NCI-H460 (cell line): ENCODE measurements at regions not wholly inside any gene's neighbourhood (a gene's known extent, or its start where the extent isn't known, plus 50 kb on each side); places are given as distances from the start of the nearest gene placed in this dataset.

Experiments
- DNase-seq: peaks from one replicate; pipeline ENCODE4 v3.0.0-alpha.2; 2016; ENCODE audit warnings: low read depth; ENCODE audit errors: extremely low read depth

DNA sequence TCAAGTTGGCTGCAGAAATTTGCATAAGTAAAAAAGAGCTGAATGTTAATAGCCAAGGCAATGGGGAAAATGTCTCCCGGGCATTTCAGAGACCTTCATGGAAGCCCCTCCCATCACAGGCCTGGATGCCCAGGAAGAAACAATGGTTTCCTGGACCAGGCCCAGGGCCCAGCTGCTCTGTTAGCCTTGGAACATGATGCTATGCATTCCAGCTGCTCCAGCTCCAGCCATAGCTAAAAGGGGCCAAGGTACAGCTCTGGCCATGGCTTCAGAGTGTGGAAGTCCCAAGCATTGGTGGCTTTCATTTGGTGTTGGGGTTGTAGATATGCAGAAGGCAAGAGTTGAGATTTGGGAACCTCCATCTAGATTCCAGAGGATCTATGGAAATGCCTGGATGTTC lies 508.3 kb downstream of the SPRY1 start:
- no peak for DNase-seq

DNA sequence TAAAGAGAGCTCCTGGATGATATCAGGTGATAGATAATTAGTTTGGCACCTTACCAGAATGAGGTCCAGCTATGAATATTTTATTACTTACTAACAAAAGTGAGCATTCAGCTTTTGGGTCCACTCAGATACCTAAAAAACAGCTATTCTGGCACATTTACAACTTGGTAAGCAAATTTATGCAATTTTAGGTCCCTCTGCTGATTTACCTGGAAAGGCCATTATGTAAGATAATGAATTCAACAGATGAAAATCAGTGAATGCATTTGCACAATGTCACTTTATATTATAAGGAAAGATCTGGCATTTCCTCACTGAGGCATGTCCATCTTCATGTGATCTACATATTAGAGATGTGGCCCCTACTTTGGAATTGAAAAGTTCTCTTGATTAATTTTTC lies 517.0 kb downstream of the SPRY1 start:
- no peak for DNase-seq

- no peak for DNase-seq
Observed at GRCh38 chr4:123916821-123917220, 520.2 kb downstream of the SPRY1 start.

- DNase-seq, result no peak
Observed at GRCh38 chr4:123919576-123920098, 523.0 kb downstream of the SPRY1 start.

DNA sequence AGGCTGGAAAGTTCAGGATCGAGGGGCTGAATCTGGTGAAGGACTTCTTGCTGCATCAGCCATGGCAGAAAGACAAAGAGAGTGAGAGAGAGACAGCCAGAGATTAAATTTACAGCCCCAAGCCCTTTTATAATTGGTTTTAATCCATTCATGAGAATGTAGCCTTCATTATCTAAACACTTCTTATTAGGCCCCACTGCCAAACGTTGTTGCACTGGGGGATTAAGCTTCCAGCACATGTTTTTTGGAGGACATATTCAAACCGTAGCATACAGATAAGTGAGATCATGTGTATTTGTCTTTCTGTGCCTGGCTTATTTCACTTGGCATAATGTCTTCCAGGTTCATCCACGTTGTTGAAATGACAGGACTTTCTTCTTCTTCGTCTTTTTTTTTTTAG lies 524.7 kb downstream of the SPRY1 start:
- DNase-seq, result no peak

- no peak for DNase-seq
Observed at GRCh38 chr4:123922847-123923246, 526.3 kb downstream of the SPRY1 start.

DNA sequence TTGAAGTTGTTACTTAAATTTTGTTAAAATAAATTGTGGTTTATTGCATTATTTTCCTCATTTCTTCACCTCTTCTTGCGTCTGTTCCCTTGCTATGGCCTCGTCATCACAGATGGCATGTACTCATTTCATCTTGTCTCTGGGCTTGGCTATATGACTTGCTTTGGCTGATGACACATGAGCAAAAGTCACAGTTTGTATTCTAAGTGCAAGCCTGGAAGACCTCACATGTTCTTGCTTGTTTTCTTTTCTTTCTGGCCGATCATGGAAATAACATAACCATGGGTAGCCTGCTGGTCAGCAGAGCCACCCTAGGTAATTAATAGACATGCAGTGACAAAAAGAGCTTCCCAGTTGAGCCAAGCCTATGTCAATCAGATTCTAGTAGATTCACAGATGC lies 527.9 kb downstream of the SPRY1 start:
- no peak for DNase-seq

GRCh38 chr4:123929565-123929964 lies 533.0 kb downstream of the SPRY1 start:
- no peak for DNase-seq

DNA sequence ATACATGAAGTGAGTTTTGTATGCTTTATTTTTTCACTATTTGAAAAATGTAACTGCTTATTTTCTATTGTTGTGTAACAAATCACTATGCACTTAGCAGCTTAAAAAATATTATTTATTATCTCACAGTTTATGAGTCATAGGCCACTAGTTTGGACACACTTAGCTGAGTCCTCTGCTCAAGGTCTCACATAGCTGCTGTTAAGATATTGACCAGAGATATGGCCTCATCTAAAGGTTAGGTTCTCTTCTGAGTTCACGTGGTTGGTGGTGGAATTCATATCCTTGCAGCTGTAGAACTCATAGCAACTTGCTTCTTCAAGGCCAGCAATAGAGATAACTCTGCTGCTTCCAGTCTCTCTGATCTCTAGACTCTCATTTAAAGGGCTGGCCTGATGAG lies 534.4 kb downstream of the SPRY1 start:
- no peak for DNase-seq

DNA sequence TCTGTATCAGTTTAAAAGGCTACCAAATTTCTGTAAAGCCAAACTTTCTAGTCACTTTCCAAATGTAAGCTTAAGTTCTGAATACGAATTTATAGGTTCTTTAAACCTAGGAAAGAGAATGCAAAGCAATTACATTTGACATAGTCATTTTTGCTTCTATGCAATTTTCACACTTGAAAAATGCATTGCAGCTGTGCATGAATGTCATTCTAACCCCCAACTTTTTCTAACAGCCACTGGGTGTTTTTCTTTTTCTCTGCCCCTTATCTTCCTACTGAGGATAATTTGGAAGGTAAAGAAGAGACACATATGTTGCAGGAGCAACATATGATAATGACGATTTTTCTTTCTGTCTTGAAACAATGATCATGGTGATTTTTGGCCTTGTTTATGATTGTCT lies 537.5 kb downstream of the SPRY1 start:
- DNase-seq, result no peak

DNA sequence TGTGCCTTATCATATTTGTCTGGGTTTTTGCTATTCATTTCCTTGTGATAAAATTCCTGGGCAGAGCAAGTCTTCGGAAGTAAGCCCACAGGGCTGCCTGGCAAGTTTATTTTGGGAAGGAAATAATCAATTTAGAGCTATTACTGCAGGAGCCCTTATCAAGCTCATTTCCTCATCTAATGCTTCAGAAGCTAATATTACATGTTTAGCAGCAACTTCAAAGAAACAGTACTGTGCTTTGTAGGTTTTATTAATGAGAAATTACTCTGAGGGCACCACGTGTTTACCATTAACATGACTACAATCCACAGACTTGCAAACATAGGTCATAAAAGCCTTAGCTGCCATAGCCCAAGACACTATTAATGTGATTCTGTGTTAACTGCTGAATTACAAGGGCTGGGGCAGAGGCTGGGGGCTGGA lies 540.0 kb downstream of the SPRY1 start:
- no peak for DNase-seq

- DNase-seq, result no peak
Observed at GRCh38 chr4:123937581-123937980, 541.0 kb downstream of the SPRY1 start.

GRCh38 chr4:123939621-123940020 lies 543.0 kb downstream of the SPRY1 start:
- no peak for DNase-seq

DNA sequence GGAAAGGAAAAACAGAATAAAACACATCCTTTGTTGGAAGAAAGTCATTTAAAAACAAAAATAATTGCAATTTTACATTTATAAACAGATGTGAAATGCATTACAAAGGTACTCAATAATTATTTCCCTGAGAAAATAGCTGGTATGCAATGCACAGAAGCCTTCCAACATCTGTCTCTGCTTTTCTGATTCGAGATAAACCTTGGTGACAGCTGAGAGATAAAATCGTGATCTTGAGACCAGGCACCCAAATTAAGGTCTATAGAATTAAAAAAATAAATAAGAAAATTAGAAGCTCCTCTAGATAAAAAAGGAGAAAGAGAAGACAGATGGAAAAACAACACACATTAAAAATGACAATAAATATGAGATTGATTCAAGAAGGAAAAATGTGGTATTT lies 544.0 kb downstream of the SPRY1 start:
- DNase-seq, result no peak

- no peak for DNase-seq
Observed at GRCh38 chr4:123941306-123941705, 544.7 kb downstream of the SPRY1 start.

DNA sequence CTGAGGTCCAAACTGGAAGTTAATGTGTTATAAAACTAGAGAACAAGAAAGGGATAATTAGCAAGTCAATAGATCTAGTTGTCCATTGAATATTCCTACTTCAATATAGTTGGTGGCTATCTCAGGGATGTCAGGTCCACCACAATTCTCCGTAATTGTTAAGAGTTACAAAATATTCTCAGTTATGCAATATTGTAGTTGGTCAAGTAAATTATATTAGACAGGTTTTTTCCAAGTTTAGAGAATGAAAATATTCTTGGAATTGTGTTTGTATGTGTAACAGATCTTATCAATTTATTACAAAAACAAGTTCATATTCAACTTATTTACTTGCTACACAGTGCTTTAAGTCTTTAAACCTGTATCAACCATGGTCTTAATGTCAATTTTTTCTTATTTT lies 547.4 kb downstream of the SPRY1 start:
- DNase-seq, result no peak

DNA sequence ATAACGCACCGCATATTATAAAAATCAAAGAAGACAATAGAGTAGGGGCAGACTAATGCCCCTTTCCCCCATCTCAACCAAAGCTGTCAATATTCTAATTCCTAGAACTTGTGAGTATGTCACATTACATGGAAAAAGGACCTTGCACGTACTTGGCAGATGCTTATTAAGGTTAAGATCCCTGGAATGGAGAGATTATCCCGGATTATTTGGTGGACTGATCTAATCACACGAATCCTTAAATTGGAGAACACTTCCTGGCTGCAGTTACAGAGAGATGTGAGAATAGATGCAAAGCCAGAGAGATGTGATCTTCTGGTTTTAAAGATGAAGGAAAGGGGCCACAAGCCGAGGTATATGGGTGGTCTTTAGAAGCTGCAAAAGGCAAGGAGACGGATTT lies 548.7 kb downstream of the SPRY1 start:
- no peak for DNase-seq

GRCh38 chr4:123950530-123950929 lies 553.9 kb downstream of the SPRY1 start:
- DNase-seq, result no peak

GRCh38 chr4:123952530-123953274 lies 556.1 kb downstream of the SPRY1 start:
- no peak for DNase-seq

DNA sequence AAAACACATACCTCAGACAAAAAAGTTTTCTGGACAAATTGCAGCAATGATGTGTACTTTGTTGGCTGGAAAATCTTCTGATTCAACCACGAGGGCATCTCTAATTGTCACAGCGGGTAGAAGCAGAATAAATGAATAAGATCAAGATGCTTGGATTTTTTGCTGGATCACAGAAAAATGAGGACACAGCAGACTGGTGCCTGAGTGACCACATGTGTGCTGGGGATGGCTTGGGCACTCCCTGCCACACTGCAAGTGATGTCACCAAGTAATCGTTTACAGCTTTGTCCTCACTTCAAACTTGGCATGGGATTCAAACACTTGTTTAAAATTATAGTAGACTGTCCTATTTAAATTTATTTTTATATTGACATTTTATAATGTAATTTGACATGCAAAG lies 557.0 kb downstream of the SPRY1 start:
- no peak for DNase-seq

- no peak for DNase-seq
Observed at GRCh38 chr4:123954220-123954619, 557.6 kb downstream of the SPRY1 start.

- DNase-seq, result no peak
Observed at GRCh38 chr4:123955167-123955800, 558.7 kb downstream of the SPRY1 start.
